HG03432 (cell line): ENCODE measurements at regions not wholly inside any gene's neighbourhood (a gene's known extent, or its start where the extent isn't known, plus 50 kb on each side); places are given as distances from the start of the nearest gene placed in this dataset.
"Not testable (repeated sequence)": the region's sequence is repeated elsewhere in the genome, so short reads cannot be mapped to it uniquely, and the experiment has no call there.

Experiments
- ATAC-seq: cut with Tn5 transposase; IDR thresholded peaks from one replicate; pipeline ENCODE4 v1.9.1; 2021; ENCODE audit warnings: mild to moderate bottlenecking, moderate library complexity; ENCODE audit not compliant: unreplicated experiment

DNA sequence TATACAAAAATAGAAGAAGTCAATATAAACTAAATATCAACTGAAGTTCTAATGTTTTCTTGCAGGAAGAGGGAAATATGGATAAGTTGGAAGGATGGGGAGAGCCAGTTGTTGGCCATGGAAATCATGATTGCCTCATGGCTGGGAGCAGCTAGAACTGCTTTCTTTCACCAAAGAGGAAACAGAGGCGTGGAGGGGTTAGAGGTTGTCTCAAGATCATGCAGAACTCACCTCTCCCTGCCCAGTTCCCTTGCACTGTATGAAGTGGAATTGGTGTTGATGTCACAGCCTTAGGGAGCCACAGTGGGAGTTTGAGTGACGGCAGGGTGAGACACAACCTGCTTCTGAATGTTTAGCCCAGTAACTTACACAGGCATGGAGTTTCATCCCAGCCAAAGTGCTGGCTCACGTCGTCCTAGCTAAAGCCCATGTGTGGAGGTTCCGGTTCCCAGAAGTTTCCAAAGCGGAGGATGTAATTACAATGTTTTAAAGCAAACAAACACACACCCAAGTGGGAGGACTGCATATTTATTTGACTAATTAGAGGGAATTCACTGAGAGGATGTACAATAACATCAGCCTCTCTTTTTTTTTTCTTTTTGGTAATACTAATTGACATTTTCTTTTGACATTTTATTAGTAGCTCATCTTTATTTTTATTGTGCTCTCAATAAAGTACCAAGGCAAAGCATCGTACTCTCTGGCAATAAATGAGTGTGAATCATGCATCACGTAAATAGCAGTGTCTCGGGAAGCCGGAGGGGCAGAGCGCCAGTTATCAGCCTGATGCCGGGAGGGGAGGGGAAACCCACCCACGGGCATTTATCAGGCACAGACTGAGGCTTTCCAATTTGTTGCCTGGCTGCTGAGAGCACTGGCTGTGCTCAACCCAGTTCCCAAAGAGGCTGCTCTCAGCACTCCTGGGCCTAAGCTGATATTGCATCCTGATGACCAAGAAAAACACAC is 118.7 kb upstream of the CDH5 start:
- no peak for ATAC-seq

DNA sequence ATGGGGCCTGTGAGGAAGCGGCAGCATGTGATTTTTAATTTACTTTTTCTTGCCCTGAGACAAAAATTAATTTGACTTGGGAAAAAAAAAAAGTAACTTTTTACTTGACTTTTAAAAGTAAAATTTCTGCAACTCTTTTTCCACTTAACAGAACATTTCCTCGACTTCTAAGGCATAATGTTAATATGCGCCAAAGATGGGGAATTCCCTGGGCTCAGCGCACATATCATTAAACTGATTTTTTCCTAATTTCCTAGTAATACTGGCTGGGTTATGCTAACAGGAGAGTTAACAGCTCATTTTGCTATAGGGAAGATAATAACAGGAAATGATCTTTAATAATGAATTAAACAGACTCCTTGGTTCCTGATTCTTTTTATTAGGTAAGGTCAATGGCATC is 120.6 kb upstream of the CDH5 start:
- no peak for ATAC-seq

DNA sequence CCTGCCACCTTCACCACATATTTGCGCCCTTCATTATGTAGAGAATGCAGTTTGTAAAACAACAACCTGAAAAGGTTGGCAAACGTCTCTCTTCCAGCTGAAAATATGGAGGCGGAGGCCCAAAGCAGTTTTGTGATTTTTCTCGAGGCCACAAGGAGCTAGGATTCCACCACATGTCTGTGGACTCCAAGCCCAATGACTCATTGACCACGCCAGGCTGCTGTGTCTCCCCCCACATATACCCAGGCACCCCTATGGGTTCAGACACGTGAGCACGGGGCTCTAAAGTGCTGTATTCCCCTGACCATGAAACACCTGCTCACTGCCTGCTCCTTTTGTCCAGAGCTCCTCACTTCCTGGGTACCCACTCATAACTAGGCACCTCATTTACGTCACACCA is 121.4 kb upstream of the CDH5 start:
- no peak for ATAC-seq

DNA sequence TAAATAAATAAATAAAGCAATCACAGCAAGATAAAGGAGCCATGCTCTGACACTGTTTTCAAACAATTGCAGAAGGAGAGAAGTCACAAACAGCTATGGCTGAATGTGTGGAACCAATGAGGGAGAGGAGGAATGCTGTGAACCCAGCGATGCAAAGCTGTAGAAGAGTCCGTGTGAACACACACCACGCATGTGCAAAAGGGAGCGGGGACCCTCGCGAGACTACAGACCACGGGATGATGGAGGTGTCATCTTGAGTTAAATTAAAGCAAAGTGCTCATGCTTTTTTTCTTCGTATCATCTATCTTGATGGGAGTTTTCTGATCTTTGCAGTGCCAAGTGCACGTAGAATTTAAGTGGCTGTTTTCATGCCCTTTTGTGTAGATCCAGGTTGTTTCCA is 123.8 kb upstream of the CDH5 start:
- no peak for ATAC-seq

DNA sequence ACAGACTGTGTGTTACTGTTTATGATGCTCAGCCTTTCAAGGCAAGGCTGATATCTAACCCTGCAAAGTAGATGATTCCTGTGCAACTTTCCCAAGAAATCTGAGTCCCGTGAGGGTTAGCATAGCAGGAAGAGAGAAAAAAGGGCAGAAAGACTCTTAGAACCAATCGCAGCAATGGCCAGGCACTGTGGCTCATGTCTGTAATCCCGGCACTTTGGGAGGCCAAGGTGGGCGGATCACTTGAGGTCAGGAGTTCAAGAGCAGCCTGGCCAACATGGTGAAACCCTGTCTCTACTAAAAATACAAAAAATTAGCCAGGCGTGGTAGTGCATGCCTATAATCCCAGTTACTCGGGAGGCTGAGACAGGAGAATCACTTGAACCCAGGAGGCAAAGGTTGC is 124.3 kb upstream of the CDH5 start:
- ATAC-seq, result not testable (repeated sequence)

DNA sequence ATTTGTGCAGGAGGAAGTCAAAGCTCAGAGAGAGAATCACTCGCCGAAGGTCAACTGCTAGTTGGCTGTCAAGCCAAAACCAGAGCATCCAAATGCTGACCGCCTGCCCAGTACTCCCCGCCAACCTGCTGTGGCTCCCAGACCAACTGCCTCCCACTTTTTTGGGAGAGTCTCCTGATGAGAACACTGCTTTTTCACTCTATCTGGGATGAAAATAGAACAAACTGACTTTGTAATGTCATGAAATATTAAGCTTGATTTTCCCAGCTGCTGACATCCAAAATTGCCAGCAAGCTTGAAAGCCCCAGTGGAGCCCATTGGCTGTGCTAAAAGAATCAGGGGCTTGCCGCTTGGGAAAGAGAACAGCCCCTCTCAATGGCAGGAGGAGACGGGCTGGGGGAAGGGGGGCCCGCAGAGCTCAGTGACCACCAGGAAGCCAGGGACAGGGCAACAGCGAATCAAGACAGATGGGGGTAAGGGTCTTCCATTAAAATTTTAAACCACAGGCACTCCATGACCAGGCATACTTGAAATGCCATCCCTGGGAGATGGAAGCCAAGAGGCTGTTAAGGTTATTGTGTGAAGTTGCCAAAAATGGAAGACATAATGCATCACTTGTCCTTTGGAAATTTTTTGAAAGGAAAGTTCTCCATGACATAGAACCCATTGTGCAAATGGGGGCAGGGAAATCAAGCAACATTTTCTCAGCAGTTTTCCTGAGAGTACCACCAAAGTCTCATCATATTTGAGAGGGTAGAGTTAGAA is 125.7 kb upstream of the CDH5 start:
- no peak for ATAC-seq

DNA sequence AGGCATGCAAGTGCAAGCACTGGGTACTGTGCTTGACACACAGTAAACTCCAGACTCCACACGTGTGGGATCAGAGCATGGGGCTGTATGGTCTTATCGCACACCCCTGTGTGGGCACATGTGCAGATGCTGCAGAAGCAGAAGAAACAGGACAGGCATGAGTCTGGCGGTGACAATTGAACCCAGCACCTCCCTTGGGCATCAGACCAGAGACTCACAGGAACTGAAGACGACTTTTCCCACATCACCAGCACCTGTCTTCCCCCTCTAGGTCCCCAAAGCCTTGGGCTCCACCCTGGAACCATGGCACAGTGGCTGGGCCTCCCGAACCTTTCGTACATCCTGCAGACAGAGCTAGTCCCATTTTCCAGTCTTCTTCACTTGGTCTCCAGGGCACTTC is 126.4 kb upstream of the CDH5 start:
- no peak for ATAC-seq

DNA sequence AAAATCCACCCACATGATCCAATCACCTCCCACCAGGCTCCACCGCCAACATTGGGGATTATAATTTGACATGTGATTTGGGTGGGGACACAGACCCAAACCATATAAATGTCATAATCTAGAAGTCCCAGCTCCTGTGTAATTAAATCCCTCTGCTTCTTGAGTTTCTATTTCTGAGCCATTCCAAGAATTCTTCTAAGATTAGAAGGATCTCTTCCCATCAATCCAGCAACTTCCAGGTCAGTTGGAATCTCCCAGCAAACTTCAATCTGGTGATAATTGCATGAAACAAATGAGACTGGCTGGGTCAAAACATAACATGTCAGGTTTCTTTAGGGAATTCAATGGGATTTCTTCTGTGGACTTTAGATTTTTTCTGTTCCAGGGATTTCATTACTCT is 127.8 kb upstream of the CDH5 start:
- no peak for ATAC-seq

DNA sequence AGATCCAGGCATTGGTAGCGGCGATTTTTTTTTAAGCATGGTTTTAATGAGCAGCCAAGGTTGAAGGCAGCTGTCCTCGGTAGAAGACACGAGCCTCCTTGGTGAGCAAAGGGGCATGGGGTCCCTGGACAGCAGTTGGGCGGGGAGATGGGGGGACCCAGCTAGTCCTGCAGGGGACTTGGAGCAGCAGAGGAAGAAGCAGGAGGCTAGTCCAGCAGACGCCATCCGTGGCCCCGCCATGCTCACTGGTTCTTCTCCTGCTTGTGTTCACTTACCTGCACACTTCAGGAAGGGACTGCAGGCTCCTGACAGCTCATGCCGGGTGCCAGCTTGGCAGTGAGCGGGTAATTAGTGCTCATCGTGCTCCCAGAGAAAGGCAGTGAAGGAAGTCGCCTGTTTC is 130.2 kb upstream of the CDH5 start:
- no peak for ATAC-seq

DNA sequence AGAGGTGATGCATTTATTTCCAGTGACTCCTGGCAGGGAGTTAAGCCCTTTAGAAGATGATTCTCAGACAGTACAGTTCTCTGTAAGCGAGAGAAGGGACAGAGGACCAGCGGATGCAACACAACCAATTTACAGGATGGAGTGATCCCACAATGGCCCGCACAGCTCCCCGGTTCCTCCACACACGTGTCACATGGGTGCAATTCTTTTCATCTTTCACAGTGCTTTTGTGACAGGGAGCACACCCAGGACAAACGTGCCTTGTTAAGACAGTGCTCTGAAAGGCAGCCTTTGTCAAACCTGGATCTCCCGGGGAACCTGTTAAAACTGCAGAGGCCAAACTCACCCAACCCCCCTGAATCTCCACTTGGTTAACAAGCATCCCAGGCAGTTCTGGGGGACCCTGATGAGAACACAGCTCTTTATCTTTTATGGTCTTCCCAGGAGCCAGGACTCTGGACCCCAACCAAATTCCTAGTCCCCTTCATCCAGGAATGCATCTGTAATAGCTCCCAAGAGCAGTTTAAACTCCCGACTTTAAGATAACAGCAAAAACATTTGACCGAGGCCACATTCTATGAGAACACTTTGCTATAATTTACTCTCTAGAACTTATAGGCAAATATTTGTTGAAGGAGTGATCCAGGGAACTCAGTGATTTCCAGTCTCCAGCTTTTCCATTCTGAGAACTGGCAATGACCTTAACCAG is 134.9 kb upstream of the CDH5 start:
- no peak for ATAC-seq

DNA sequence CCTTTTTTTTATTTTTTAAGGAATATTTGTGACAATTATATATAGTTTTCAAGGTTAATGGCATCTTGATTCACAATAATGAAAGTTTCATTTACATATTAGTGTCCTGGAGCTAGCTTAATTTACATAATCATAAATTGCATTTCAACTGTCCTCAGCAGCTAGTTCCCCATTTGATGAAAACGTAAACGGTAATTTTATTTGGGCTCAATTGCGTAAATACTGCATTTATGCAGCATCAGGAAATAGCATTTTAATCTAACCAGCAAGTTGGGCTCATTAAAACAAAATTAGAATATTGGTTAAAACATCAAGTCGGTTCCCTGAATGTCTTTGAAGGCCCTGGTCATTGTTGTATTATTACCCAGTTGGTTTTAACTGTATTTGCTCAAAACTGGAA is 136.8 kb upstream of the CDH5 start:
- ATAC-seq, result no peak

DNA sequence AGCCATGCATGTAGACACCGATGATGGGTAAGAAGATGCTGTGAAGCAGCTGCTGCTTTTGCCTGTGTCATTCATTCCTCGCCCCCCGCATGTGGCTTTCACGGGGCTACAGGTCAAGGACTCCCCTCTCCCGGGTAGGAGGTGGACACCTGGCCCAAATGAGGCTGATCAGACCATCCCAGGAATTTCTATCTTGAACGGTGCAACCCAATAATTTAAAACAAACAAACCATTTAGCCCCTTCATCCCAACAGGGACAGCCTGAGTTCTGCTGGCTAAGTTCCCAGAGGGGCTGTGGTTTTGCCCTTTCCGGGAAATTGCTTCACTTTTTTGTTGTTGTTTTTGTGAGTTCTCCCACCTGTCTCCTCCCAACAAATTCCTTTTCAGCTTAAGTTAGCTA is 137.7 kb upstream of the CDH5 start:
- no peak for ATAC-seq

DNA sequence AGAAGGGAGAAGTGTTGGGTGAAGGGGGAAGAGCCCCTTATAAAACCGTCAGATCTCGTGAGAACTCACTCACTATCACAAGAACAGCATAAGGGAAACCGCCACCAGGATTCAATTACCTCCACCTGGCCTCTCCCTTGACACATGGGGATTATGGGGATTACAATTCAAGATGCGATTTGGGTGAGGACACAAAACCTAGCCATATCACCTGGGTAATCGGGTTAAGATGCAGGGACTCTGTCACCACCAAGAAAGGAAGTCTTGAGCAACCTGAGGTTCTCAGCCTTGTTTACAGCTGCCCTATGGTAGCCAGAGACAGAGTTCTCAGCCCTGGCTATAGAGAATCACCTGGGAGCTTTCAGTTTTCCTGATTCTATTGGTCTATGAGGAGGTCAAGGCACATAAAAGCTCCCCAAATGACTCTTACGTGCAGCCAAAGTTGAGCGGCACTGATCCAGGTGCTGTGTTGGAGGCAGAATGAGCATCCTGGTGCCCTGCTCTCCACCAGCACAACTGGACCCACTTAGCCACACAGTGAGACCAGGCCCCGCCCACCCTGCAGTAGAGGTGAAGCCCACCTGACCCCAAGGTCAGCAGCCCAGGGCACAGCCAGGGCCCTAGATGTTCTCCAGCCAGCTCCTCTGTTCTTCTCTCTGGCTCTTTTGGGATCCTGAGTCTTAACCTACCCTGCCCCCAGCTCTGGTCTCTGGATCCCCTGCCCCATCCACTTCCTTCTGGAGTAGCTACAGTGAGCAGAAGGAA is 138.5 kb upstream of the CDH5 start:
- ATAC-seq, result no peak

DNA sequence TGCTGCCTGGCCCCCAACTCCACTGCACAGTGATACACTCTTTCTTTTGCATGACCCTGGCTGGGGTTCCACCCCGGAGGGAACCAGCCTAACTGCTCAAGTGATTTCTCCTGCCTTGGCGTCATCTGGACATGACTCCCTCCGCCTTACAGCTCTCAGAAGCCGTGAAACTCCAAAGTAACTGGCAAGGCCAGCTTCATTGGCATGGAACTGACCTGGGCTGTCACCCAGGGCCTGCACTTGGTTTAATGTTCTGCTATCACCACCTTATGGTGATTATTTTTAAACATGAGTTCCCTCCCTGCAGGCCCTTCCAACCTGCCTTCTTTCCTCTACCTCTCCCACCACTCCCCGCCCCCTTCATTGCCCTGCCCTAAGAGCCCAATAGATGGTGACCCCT is 139.7 kb upstream of the CDH5 start:
- ATAC-seq, result no peak

DNA sequence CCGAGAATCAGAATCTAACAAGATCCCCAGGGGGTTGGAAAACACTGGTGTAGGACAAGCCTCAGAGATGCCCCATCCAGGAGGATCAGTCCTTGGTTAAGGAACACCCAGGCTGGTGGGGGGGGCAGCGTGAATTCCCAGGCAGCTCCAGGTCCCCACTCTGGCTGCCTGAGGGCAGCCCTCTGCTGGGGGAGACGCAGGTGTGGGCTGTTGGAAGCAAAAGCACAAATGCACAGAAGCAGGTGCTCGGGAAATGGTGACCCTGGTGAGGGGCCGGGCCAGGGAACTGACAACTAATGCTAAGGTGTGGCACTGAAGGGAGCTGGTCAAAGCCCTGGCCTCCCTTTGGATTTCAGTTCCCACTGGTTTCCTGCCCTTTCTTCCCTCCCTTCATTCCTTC is 140.8 kb upstream of the CDH5 start:
- ATAC-seq, result no peak

DNA sequence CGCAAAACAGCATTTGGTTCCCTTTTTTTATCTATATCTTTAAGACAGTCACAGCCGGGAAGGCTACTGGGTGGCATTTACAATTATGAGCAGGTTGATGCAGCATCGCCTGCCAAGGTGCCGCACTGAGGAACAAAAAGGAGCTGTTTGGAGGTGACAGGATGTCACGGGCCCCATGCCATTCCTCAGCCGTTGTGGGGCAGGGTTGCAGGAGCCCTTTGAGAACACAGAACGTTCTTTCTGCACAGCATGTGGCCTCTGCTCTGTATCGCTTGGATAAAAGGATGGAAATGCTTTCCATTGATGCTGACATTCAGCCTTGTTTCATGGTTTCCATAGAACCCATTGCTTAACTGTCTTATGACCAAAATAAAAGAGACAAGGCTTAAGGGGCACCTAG is 141.9 kb upstream of the CDH5 start:
- ATAC-seq, result no peak

DNA sequence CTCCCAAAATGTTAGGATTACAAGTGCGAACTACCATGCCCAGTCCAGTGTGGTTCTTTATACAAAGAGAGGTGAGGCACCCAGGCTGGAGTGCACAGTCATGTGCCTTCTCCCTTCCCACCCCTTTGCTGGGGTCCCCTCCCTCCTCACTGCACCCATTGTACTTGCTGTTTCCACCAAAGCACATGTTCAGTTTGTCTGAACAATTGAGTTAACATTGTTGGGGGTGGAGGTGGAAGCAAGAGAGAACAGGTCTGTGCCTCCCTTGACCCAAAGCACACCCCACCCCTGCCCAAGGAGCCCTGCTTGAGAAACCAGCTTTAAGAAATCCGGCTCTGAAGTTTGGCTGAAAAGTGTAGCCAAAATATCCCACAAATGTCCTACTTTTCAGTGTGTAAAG is 142.3 kb upstream of the CDH5 start:
- no peak for ATAC-seq

DNA sequence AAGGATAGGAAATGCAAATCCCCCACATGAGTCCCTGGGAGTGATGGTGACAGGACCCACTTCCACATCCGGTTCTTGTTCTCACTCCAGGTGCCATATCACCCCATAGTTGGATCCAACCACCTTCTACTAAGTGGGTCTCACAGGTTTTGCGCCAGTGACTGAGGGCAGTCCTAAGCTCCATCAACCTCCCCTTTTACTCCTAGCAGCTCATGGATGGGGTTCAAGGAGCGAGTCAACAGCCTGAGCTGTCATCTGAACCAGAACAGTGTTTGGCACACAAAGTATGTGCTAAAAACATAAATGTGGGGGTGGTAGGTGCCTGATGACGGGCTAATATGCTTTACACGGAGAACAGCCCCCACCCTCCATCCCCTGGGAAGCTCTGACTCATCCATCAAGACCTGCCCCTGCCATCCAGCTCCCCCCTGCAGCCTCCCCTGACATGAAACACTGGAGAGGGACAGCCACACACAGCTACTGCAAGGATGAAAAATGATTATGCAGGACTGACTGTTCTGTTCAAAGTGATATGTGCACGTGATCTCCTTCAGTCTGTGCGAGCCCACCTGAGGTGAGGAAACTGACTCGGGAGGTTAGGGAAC is 143.2 kb upstream of the CDH5 start:
- no peak for ATAC-seq

DNA sequence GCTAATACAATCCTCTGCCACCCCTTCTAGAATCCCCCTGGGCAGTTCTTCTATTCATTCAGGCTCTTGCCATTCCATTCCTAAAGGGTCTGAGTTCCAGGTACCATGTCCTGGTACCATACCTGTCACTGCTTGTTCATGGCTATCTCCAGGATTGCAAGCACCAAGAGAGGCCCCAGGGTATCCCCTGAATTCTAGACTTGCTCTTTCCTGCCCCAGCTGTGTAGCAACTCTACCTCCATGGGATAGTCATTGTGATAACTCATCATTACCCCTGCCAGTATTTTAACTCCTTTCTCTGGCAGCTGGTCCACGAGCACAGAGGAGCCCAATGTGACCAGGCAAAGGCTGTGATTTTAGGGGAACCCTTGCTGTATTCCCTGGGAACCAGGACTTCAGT is 143.7 kb upstream of the CDH5 start:
- no peak for ATAC-seq

DNA sequence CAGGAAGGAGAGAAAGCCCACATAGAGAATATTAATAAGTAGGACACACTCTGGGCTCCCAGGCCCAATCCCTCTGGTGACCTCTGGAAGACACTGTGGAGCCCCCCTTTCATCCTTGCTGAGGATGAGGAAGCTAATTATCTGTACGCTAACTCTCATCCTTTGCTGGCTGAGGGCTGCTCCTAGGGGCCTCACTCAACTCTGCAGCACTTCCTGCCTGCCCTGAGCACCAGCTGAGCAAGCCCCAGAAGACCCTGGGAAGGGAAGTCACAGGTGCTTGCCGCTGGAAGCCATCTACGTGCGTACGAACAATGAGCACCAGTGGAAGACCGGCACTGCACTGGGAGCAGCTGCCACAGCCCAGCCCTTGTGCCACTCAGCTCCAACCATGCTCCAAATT is 145.8 kb upstream of the CDH5 start:
- no peak for ATAC-seq
